ENCODE measurements at regions not wholly inside any gene's neighbourhood (a gene's known extent, or its start where the extent isn't known, plus 50 kb on each side); places are given as distances from the start of the nearest gene placed in this dataset.

GRCh38 chr5:66507106-66507505 lies 89.1 kb upstream of the MAST4 start:
- no peaks in the 10 kb centered on the region for H3K79me2 ChIP-seq (ENCODE audit: control insufficient read depth in 1 of 2, insufficient read depth in 2 of 2, low read length in 2 of 2)
- no peak overlapping the region for H3K4me3 ChIP-seq (ENCODE audit: extremely low read depth in 1 of 4, insufficient read depth in 2 of 4, low read depth in 3 of 4, low read length in 4 of 4)
- FAIRE-seq (no peak), DNase-seq (ENCODE audit: low read depth in 1 of 2, low spot score in 2 of 2) (no peak)
- no peaks in the 10 kb centered on the region; the same call in 1 of the 2 replicates for H3K23me2 ChIP-seq (ENCODE audit: low read depth, low read length)
- H3K18ac ChIP-seq (ENCODE audit: extremely low read depth, low read length) = no peak overlapping the region
- no peak overlapping the region for H2BK15ac ChIP-seq (ENCODE audit: low read length)
- no peak overlapping the region for H3K56ac ChIP-seq (replicated peaks; ENCODE audit: insufficient read length, low read depth, low read length)
- TF ChIP-seq JUND (IDR thresholded peaks at IDR 0.05; ENCODE audit: low read length) = no peak
- no peak for TF ChIP-seq RXRA (IDR thresholded peaks at IDR 0.05; ENCODE audit: insufficient read depth, low read depth, low read length)
- no peak for TF ChIP-seq RBBP5 (IDR thresholded peaks at IDR 0.05; ENCODE audit: borderline replicate concordance, low read depth, low read length)
- no peak overlapping the region for H2BK20ac ChIP-seq (ENCODE audit: low read length)
- no peaks in the 10 kb centered on the region for H4K20me1 ChIP-seq (replicated peaks in 1 of 2; ENCODE audit: control insufficient read depth in 1 of 2, insufficient read depth in 2 of 2, low read length in 2 of 2)
- no peak overlapping the region for H3K23ac ChIP-seq (ENCODE audit: insufficient read length)
- H3K4ac ChIP-seq (replicated peaks; ENCODE audit: insufficient read length, low read depth, low read length) = no peak overlapping the region
- H2BK12ac ChIP-seq (ENCODE audit: low read depth, low read length) = no peak overlapping the region
- no peak overlapping the region for H2AFZ ChIP-seq (ENCODE audit: low read length)
- H3K4me2 ChIP-seq (ENCODE audit: insufficient read depth in 1 of 2, low read depth in 2 of 2, low read length in 2 of 2) = no peak overlapping the region
- 100% methylated on average over 2 of the region's 2 CpGs; no CpG with 5 or more reads in 1 of the 2 experiments for WGBS, 2 experiments (ENCODE audit: extremely low coverage in 1 of 2, insufficient coverage in 1 of 2, insufficient read length in 1 of 2, insufficient replicate concordance in 2 of 2, low coverage in 1 of 2, low lambda C conversion rate in 2 of 2, missing lambda C conversion rate in 1 of 2)
- no peak overlapping the region for H3K9ac ChIP-seq (replicated peaks in 1 of 4; ENCODE audit: extremely low read depth in 1 of 4, low read depth in 3 of 4, low read length in 3 of 4)
- H3K27ac ChIP-seq (ENCODE audit: low read depth, low read length) = no peak overlapping the region
- no peak overlapping the region for H4K91ac ChIP-seq (replicated peaks; ENCODE audit: insufficient read length, low read length)
- no peak overlapping the region for H4K5ac ChIP-seq (ENCODE audit: insufficient read length, low read depth, low read length)
- no peaks in the 10 kb centered on the region for H3K79me1 ChIP-seq (ENCODE audit: low read depth, low read length)
- ChIA-PET POLR2A (ENCODE audit: partially characterized antibody) (no interaction called here), CTCF (ENCODE audit: partially characterized antibody) (interaction anchor here (4.7 to 5.2 kb wide), 2 partner anchors 14 to 199 kb away, joined by 35 to 41 read pairs; no protein-coding TSS in a partner anchor)
- H4K8ac ChIP-seq (ENCODE audit: extremely low read depth, insufficient read depth, low read length) = no peak overlapping the region
- H2AK5ac ChIP-seq (ENCODE audit: low read depth, low read length) = no peak overlapping the region
- H3K36me3 ChIP-seq (ENCODE audit: control insufficient read depth in 2 of 4, insufficient read depth in 4 of 4, low read length in 3 of 4) = peaks cover 0 to 2% (median 0%) of the 10 kb centered on the region in 4 experiments; a peak in 1 of 8 replicates
- peaks cover 3 to 7% of the 10 kb centered on the region in 2 experiments; a peak in 3 of 4 replicates for H3K9me3 ChIP-seq (ENCODE audit: insufficient read depth in 2 of 2, low read depth in 1 of 2, low read length in 1 of 2)
- H3K14ac ChIP-seq (ENCODE audit: insufficient read length) = no peak overlapping the region
- H3K27me3 ChIP-seq (replicated peaks in 1 of 4; ENCODE audit: control insufficient read depth in 3 of 4, extremely low read depth in 1 of 4, insufficient read depth in 3 of 4, low read length in 3 of 4) = no peaks in the 10 kb centered on the region
- H2BK5ac ChIP-seq (ENCODE audit: low read depth, low read length) = no peak overlapping the region
- H3K4me1 ChIP-seq (replicated peaks in 1 of 4; ENCODE audit: control insufficient read depth in 3 of 4, insufficient read depth in 4 of 4, low read length in 3 of 4) = no peaks in the 10 kb centered on the region
- H2BK120ac ChIP-seq (replicated peaks; ENCODE audit: low read depth, low read length) = no peak overlapping the region
